NB4 (cell line): ENCODE measurements at regions not wholly inside any gene's neighbourhood (a gene's known extent, or its start where the extent isn't known, plus 50 kb on each side); places are given as distances from the start of the nearest gene placed in this dataset.
"Not testable (repeated sequence)": the region's sequence is repeated elsewhere in the genome, so short reads cannot be mapped to it uniquely, and the experiment has no call there.

Source experiments
- MYC ChIP-seq: IDR thresholded peaks from 2 replicates; pipeline ENCODE4 v1.6.1; 2011; ENCODE audit warnings: low read depth, low read length
- POLR2A ChIP-seq: IDR thresholded peaks from 2 replicates; pipeline ENCODE4 v1.6.1; 2011; ENCODE audit warnings: mild to moderate bottlenecking; ENCODE audit not compliant: insufficient read length; ENCODE audit errors: extremely low read depth
- TF ChIP-seq, protein P1 (sequence below): IDR thresholded peaks from one replicate; pipeline ENCODE4 v1.5.1; 2012; ENCODE audit warnings: low read depth, low read length
- TF ChIP-seq, protein P2 (sequence below): IDR thresholded peaks from 2 replicates; pipeline ENCODE4 v1.6.1; 2011; ENCODE audit warnings: low read depth, low read length

DNA sequence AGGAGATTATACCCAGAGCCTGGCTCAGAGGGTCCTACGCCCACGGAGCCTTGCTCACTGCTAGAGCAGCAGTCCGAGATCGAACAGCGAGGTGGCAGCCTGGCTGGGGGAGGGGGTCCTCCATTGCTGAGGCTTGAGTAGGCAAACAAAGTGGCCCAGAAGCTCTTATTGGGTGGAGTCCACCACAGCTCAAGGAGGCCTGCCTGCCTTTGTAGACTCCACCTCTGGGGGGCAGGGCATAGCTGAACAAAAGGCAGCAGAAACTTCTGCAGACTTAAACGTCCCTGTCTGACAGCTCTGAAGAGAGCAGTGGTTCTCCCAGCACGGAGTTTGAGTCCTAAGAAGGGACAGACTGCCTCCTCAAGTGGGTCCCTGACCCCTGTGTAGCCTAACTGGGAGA is 75.0 kb downstream of the TRIM27 start:
- TF ChIP-seq, protein P1, sequence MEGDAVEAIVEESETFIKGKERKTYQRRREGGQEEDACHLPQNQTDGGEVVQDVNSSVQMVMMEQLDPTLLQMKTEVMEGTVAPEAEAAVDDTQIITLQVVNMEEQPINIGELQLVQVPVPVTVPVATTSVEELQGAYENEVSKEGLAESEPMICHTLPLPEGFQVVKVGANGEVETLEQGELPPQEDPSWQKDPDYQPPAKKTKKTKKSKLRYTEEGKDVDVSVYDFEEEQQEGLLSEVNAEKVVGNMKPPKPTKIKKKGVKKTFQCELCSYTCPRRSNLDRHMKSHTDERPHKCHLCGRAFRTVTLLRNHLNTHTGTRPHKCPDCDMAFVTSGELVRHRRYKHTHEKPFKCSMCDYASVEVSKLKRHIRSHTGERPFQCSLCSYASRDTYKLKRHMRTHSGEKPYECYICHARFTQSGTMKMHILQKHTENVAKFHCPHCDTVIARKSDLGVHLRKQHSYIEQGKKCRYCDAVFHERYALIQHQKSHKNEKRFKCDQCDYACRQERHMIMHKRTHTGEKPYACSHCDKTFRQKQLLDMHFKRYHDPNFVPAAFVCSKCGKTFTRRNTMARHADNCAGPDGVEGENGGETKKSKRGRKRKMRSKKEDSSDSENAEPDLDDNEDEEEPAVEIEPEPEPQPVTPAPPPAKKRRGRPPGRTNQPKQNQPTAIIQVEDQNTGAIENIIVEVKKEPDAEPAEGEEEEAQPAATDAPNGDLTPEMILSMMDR: peak; percentile 35
- not testable (repeated sequence) for TF ChIP-seq POLR2A, MYC
- TF ChIP-seq, protein P2, sequence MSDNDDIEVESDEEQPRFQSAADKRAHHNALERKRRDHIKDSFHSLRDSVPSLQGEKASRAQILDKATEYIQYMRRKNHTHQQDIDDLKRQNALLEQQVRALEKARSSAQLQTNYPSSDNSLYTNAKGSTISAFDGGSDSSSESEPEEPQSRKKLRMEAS: not testable (repeated sequence)
